ENCODE measurements at regions not wholly inside any gene's neighbourhood (a gene's known extent, or its start where the extent isn't known, plus 50 kb on each side); places are given as distances from the start of the nearest gene placed in this dataset.

DNA sequence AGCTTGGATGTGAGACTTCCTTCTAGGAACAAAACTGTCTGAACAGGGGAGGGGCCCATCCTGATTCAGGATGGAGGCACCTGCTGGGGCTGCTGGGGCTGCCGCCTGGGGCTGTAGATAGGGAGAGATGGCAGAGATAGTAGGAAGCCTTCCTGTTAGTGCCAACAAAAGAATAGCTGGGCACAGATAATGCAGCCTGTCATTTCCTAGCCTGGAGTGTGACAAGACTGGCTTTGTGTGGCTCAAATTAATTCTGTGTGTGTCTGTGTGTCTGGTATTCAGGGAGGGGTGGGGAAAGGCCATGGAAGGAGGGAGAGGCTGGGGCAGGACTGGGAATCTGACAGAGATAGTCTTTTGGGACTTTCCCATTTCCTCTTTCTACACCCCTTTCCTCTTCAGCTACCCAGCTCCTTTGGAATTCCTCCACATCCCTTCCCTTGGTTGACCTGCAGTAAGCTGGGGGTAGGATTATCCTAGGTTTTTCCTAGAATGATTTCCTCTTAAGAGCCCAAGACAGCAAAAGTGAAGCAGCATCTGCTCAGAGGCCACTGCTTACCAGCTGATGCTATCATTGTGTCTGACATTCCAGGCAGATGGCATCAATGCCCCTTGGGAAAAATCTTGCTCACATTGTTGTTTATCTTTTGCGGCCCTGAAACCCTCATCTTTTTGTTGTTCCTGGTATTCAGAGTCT is 144.9 kb upstream of the LHCGR start:
- H3K4me3 ChIP-seq (ENCODE audit: low read depth, low read length), result no peak overlapping the region
- TF ChIP-seq, protein P1, sequence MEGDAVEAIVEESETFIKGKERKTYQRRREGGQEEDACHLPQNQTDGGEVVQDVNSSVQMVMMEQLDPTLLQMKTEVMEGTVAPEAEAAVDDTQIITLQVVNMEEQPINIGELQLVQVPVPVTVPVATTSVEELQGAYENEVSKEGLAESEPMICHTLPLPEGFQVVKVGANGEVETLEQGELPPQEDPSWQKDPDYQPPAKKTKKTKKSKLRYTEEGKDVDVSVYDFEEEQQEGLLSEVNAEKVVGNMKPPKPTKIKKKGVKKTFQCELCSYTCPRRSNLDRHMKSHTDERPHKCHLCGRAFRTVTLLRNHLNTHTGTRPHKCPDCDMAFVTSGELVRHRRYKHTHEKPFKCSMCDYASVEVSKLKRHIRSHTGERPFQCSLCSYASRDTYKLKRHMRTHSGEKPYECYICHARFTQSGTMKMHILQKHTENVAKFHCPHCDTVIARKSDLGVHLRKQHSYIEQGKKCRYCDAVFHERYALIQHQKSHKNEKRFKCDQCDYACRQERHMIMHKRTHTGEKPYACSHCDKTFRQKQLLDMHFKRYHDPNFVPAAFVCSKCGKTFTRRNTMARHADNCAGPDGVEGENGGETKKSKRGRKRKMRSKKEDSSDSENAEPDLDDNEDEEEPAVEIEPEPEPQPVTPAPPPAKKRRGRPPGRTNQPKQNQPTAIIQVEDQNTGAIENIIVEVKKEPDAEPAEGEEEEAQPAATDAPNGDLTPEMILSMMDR (IDR thresholded peaks at IDR 0.05; ENCODE audit: low read depth, low read length), result no peak

DNA sequence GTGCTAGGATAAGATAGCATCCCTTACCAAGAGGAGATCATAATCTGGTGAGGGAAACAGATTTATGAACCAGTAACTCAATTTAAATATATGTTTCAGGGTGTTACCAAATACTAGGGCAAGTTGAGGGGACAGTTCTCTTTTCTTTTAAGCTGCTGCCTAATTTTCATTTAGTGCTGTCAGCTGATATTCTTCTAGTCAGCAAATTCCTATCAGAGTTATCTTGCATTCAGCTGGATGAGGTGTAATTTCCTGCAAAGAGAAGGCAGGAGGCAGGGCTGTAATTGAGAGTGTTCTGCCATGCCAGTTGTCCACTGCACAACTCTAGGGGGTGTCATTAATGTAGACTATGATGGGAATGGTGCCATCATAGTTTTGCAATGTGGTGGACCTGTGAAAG is 141.3 kb upstream of the LHCGR start:
- H3K4me3 ChIP-seq (ENCODE audit: low read depth, low read length), result no peak overlapping the region
- TF ChIP-seq, protein P1 (IDR thresholded peaks at IDR 0.05; ENCODE audit: low read depth, low read length), result no peak

DNA sequence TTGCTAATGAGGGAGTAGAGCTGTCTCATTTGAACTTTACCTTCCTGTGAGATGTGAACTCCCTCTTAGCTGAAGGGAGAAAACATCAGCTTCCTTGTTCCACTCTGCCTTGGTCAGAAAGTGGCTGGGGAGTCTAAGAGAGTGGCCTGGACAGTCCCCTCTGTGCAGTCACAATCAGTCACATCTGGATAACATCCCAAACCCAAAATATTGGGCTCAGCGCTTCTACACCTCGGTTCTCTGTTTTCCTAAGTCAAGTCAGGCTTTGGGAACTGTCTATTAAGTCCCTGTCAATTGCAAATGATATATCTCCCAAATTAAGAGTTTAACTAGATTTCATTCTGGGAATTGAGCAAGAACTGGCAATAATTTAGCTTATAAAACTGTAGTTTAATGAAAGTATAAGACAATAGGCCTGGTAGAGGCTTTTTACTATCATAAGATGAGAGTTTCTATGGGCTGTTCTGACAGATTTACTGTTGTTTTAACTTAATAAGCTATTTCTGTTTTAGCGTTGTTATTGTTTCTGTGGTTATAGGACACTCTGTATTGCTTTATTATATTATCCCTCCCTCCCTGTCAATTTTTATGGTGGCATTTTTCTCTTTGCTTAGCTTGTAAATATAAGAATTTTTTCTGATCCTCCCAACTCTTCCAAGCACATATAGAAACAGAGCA is 135.1 kb upstream of the LHCGR start:
- TF ChIP-seq, protein P1 (IDR thresholded peaks at IDR 0.05; ENCODE audit: low read depth, low read length), result no peak
- no peak overlapping the region for H3K4me3 ChIP-seq (ENCODE audit: low read depth, low read length)

DNA sequence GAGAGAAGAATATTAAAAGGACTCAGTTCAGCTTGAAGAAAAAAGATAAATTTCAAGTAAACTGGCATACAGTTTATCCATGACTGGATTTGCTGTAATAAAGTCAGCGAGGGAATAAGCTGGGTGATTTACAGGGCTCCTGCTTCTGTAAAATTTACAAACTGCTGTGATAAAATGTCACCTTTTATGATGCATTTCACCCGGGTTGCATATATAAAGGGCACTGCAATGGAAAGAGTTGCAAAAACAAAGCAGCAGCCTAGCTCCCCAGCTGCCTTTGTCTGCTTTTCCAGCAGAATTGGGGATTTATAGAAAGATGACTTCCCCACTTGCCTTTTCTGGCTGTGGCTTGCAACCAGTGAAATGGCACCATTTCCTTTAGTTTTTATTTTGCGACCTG is 132.5 kb upstream of the LHCGR start:
- TF ChIP-seq, protein P1 (IDR thresholded peaks at IDR 0.05; ENCODE audit: low read depth, low read length), result no peak
- no peak overlapping the region for H3K4me3 ChIP-seq (ENCODE audit: low read depth, low read length)

DNA sequence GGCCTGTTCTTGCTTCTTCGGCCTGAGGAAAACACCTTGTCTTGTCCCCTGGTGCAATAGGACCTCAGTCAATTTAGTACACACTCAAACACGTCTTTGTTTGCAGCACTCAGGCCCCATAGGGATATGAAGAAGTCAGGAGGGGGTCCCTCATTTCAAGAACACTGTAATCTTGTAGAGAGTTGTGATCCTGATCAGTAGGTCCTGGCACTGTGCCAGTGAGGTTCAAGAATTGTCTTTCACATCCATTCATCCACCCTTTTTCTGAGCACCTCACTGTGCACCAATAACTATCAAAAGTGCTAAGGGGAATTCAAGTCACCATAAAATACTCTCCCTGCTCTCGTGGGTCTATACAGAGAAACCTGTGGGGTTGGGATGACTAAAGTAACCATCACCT is 131.4 kb upstream of the LHCGR start:
- no peak overlapping the region for H3K4me3 ChIP-seq (ENCODE audit: low read depth, low read length)
- TF ChIP-seq, protein P1 (IDR thresholded peaks at IDR 0.05; ENCODE audit: low read depth, low read length), result no peak

DNA sequence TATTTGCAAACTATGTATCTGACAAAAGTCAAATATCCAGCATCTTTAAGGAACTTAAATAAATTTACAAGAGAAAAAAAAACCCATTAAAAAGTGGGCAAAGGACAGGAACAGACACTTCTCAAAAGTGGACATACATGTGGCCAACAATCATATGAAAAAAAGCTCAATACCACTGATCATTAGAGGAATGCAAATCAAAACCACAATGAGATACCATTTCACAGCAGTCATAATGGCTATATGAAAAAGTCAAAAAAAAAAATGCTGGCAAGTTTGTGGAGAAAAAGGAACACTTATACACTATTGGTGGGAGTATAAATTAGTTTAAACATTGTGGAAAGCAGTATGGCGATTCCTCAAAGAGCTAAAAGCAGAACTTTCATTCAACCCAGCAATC is 130.3 kb upstream of the LHCGR start:
- no peak overlapping the region for H3K4me3 ChIP-seq (ENCODE audit: low read depth, low read length)
- TF ChIP-seq, protein P1 (IDR thresholded peaks at IDR 0.05; ENCODE audit: low read depth, low read length), result no peak

DNA sequence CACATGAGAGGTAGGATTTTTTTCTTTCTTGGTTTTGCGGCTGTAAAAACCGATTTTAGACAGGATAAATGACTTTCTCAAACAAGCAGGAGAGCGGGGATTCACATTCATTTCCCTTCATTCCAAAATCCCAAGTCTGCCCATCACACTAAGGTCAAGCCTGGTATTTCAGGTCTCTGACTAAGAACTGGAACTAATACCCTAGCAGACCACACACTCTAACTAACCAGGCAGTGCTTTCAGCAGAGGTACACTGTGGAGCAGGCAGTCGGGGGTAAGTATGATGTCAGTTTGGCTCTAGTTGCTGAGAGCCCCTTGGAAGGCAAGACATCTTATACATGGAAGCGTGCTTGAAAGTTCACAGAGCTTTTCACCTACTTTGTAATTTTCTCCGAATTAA is 128.1 kb upstream of the LHCGR start:
- H3K4me3 ChIP-seq (ENCODE audit: low read depth, low read length), result no peak overlapping the region
- TF ChIP-seq, protein P1 (IDR thresholded peaks at IDR 0.05; ENCODE audit: low read depth, low read length), result no peak
